Tibial nerve (tissue), 4 donors: ENCODE measurements at regions not wholly inside any gene's neighbourhood (a gene's known extent, or its start where the extent isn't known, plus 50 kb on each side); places are given as distances from the start of the nearest gene placed in this dataset.

ENCODE experiments used
- EP300 ChIP-seq, 2 donors: sonication (generic); formaldehyde crosslinking; IDR thresholded peaks; one replicate each; pipeline ENCODE4 v1.6.1; 2017; ENCODE audit warnings: antibody characterized with exemption in 2 of 2, mild to moderate bottlenecking in 1 of 2
- POLR2A ChIP-seq, 2 donors: fragments of 450-650 bp; IDR thresholded peaks; one replicate each; pipeline ENCODE4 v1.6.1; 2017; ENCODE audit warnings: antibody characterized with exemption in 2 of 2, mild to moderate bottlenecking in 2 of 2, moderate library complexity in 2 of 2
- TF ChIP-seq, protein P1 (sequence below), 5 experiments: fragments of 200-600 bp in 3 of 5; fragments of 450-650 bp in 2 of 5; sonication (generic) in 3 of 5; IDR thresholded peaks; one replicate each; pipeline ENCODE4 v1.5.1; 2016 to 2019; ENCODE audit warnings: antibody characterized with exemption in 5 of 5, mild to moderate bottlenecking in 3 of 5, moderate library complexity in 2 of 5

DNA sequence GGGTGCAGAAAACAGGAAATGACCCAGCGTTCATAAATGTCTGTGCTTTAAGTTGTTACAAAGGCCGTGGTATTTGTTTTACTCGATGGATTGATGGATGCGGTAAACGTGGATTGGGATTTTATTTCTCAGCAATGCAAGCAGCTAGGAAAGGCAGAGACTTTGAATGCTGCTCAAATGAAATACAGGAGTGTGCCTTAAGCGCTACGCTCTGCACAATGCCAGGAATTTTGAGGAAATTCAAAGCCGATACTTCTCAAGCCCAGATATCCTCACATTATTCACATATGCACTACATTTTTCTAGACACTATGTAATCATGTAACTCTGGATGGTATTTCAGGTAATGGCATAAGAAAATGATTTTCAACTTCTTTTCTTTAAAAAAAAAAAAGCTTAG is 514.3 kb upstream of the ADARB2 start:
- TF ChIP-seq, protein P1, sequence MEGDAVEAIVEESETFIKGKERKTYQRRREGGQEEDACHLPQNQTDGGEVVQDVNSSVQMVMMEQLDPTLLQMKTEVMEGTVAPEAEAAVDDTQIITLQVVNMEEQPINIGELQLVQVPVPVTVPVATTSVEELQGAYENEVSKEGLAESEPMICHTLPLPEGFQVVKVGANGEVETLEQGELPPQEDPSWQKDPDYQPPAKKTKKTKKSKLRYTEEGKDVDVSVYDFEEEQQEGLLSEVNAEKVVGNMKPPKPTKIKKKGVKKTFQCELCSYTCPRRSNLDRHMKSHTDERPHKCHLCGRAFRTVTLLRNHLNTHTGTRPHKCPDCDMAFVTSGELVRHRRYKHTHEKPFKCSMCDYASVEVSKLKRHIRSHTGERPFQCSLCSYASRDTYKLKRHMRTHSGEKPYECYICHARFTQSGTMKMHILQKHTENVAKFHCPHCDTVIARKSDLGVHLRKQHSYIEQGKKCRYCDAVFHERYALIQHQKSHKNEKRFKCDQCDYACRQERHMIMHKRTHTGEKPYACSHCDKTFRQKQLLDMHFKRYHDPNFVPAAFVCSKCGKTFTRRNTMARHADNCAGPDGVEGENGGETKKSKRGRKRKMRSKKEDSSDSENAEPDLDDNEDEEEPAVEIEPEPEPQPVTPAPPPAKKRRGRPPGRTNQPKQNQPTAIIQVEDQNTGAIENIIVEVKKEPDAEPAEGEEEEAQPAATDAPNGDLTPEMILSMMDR (IDR thresholded peaks at IDR 0.05) = no peak
- TF ChIP-seq POLR2A (IDR thresholded peaks at IDR 0.05) (no peak), EP300 (IDR thresholded peaks at IDR 0.05) (no peak)
